ENCODE measurements at regions not wholly inside any gene's neighbourhood (a gene's known extent, or its start where the extent isn't known, plus 50 kb on each side); places are given as distances from the start of the nearest gene placed in this dataset.

DNA sequence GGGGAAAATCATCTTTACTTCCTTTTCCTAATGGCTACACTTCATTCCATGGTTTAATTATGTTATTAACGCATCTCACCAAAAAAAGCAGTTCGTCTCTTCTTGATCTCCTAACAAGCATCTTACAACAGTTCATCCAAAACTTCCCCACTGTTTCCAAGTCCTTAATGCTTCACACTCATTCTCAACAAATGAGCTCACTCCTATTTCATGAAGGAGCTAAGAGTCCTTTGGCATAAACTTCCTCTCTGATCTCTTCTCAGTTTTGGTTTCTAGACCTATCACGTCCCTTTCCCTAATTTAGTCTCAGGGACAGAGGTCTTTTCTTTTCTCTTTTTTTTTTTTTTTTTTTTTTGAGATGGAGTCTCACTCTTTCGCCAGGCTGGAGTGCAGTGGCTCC is 205.9 kb upstream of the SLC39A10 start:
- TF ChIP-seq, protein P1, sequence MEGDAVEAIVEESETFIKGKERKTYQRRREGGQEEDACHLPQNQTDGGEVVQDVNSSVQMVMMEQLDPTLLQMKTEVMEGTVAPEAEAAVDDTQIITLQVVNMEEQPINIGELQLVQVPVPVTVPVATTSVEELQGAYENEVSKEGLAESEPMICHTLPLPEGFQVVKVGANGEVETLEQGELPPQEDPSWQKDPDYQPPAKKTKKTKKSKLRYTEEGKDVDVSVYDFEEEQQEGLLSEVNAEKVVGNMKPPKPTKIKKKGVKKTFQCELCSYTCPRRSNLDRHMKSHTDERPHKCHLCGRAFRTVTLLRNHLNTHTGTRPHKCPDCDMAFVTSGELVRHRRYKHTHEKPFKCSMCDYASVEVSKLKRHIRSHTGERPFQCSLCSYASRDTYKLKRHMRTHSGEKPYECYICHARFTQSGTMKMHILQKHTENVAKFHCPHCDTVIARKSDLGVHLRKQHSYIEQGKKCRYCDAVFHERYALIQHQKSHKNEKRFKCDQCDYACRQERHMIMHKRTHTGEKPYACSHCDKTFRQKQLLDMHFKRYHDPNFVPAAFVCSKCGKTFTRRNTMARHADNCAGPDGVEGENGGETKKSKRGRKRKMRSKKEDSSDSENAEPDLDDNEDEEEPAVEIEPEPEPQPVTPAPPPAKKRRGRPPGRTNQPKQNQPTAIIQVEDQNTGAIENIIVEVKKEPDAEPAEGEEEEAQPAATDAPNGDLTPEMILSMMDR (IDR thresholded peaks at IDR 0.05; ENCODE audit: low read depth, low read length), result no peak

DNA sequence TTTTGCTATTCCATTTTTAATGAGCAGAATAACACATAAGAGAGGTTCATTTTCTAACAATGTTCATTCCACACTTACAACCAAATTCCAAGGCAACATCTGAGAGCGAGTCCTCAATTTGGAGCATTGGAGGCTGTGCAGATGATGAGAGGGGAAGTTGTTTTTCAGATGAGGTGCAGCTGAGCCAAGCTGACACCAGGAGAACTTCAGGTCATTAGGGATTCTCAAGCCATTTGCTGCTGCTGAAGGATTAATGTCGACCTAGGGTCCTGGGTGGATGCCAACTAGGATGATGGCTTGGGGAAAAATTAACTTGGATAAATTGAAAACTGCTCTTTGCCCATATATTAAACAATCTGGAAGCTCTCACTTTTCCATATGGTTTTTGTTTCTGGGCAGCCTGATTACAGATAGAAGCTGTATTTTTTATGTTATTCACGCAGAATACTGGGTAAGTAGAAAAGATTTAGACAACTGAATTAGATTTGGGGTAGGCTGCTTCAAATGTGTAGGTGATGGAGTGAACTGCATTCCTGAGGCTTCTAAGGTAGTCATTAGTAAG is 206.4 kb upstream of the SLC39A10 start:
- Histone ChIP-seq H3K4me3 (no peak overlapping the region), H3K27me3 (no peaks in the 10 kb centered on the region), H3K9me3 (ENCODE audit: low read depth) (no peaks in the 10 kb centered on the region), H3K36me3 (no peaks in the 10 kb centered on the region), H3K4me1 (ENCODE audit: low read depth) (no peaks in the 10 kb centered on the region), H3K27ac (no peak overlapping the region)
- TF ChIP-seq, protein P1 (IDR thresholded peaks at IDR 0.05; ENCODE audit: low read depth, low read length), result no peak
- DNase-seq (ENCODE audit: low read depth in 1 of 2, low spot score in 1 of 2), result no peak

More for the DNA sequence above, 205.9 kb upstream of the SLC39A10 start:
- DNase-seq (ENCODE audit: low read depth in 1 of 2, low spot score in 1 of 2), result no peak
- Histone ChIP-seq H3K4me1 (ENCODE audit: low read depth) (no peaks in the 10 kb centered on the region), H3K27ac (no peak overlapping the region), H3K36me3 (no peaks in the 10 kb centered on the region), H3K9me3 (ENCODE audit: low read depth) (no peaks in the 10 kb centered on the region), H3K4me3 (no peak overlapping the region), H3K27me3 (no peaks in the 10 kb centered on the region)

DNA sequence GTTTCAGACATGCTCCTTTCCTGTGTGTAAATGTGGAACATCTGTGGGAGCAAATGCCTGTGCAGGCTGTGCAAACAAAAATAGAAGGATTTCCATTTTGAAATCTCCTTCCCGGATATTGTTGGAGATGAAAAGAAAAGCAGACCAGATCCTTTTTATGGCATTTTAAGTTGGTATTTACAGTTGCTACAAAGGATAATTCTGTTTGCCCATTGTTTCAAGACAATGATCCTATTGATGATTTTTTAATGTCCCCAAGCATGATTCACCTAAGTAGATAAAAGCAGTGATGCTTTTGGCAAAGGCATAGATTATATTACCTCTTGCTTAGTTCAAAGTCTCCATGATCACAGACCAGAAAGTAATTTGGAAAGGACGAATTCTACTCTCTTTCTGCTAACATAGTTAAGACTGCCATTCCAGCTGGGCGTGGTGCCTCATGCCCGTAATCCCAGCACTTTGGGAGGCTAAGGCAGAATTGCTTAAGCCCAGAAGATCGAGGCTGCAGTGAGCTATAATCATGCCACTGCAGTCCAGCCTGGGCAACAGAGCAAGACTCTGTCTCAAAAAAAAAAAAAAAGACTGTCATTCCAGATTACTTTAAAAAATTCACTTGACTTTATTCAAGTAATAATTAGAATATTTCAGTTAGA is 209.6 kb upstream of the SLC39A10 start:
- no peaks in the 10 kb centered on the region for H3K36me3 ChIP-seq
- H3K4me1 ChIP-seq (ENCODE audit: low read depth), result no peaks in the 10 kb centered on the region
- no peaks in the 10 kb centered on the region for H3K9me3 ChIP-seq (ENCODE audit: low read depth)
- no peak for DNase-seq (ENCODE audit: low read depth in 1 of 2, low spot score in 1 of 2)
- TF ChIP-seq, protein P1 (IDR thresholded peaks at IDR 0.05; ENCODE audit: low read depth, low read length), result no peak
- H3K4me3 ChIP-seq, result no peak overlapping the region
- H3K27ac ChIP-seq, result no peak overlapping the region
- H3K27me3 ChIP-seq, result no peaks in the 10 kb centered on the region

DNA sequence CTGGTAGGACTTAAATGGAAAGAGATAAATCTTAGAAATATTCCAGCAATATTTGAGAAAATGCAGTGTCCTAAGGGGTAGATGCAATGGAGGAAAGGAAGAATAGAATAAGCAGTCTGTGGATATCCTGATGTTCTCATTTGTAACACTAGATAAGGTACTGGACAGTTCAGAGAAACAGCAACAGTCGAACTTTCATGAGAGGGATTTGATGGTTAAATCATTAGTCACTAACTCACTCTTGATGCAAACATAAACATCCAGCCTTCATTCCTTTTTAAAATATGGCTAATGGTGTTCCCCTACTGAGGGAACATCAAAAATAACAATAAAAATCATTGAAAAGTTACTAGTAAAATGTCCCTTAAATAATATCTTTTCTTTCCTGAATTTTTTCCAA is 211.4 kb upstream of the SLC39A10 start:
- TF ChIP-seq, protein P1 (IDR thresholded peaks at IDR 0.05; ENCODE audit: low read depth, low read length), result no peak
- H3K4me1 ChIP-seq (ENCODE audit: low read depth), result no peaks in the 10 kb centered on the region
- no peaks in the 10 kb centered on the region for H3K36me3 ChIP-seq
- no peaks in the 10 kb centered on the region for H3K27me3 ChIP-seq
- DNase-seq (ENCODE audit: low read depth in 1 of 2, low spot score in 1 of 2), result no peak
- no peak overlapping the region for H3K27ac ChIP-seq
- no peaks in the 10 kb centered on the region for H3K9me3 ChIP-seq (ENCODE audit: low read depth)
- no peak overlapping the region for H3K4me3 ChIP-seq

DNA sequence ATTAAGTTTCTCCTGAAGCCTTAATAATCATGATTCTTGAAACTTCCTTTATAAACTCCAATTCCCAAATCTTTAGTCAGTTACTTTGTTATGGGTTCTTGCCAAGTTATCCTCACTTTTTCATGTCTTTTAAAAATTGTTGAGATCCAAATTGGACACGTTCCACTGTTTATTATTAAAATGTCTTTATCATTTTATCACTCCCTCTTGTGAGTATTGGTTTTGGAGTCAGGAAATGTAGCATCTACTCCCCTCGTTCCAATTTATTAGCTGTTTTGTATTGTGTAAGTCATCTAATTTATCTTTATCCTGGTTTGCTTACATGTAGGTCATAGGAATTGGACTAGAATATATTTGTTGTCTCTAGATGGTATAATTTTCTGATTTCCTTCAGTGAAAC is 213.1 kb upstream of the SLC39A10 start:
- no peak overlapping the region for H3K27ac ChIP-seq
- no peaks in the 10 kb centered on the region for H3K9me3 ChIP-seq (ENCODE audit: low read depth)
- no peaks in the 10 kb centered on the region for H3K36me3 ChIP-seq
- H3K4me3 ChIP-seq, result no peak overlapping the region
- TF ChIP-seq, protein P1 (IDR thresholded peaks at IDR 0.05; ENCODE audit: low read depth, low read length), result no peak
- H3K4me1 ChIP-seq (ENCODE audit: low read depth), result no peaks in the 10 kb centered on the region
- no peaks in the 10 kb centered on the region for H3K27me3 ChIP-seq
- no peak for DNase-seq (ENCODE audit: low read depth in 1 of 2, low spot score in 1 of 2)
